ENCODE measurements at regions not wholly inside any gene's neighbourhood (a gene's known extent, or its start where the extent isn't known, plus 50 kb on each side); places are given as distances from the start of the nearest gene placed in this dataset.

DNA sequence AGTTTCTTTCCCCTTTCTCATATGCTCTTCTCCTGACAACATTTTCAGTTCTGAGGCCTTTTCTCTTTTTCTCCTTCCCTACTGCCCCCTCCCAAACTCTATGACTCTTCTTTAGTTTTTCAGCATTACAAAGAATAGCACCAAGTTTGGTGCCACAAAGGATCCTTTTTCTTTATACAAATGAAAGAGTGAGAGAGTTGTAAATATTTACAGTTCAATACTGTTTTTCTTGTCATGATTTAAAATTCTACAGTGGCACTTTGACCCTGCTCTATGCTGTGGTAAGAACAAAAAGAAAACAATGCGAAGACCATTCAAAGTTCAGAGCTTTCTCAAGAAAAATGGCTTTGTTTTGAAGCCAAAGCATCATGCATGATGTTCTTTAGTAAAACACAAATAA, 667.9 kb upstream of the SGO1 start:
- TF ChIP-seq, protein P1, sequence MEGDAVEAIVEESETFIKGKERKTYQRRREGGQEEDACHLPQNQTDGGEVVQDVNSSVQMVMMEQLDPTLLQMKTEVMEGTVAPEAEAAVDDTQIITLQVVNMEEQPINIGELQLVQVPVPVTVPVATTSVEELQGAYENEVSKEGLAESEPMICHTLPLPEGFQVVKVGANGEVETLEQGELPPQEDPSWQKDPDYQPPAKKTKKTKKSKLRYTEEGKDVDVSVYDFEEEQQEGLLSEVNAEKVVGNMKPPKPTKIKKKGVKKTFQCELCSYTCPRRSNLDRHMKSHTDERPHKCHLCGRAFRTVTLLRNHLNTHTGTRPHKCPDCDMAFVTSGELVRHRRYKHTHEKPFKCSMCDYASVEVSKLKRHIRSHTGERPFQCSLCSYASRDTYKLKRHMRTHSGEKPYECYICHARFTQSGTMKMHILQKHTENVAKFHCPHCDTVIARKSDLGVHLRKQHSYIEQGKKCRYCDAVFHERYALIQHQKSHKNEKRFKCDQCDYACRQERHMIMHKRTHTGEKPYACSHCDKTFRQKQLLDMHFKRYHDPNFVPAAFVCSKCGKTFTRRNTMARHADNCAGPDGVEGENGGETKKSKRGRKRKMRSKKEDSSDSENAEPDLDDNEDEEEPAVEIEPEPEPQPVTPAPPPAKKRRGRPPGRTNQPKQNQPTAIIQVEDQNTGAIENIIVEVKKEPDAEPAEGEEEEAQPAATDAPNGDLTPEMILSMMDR (conservative IDR thresholded peaks at IDR 0.05): no peak
- TF ChIP-seq ZFX (IDR thresholded peaks at IDR 0.05): no peak
- no peak overlapping the region for H3K27ac ChIP-seq

DNA sequence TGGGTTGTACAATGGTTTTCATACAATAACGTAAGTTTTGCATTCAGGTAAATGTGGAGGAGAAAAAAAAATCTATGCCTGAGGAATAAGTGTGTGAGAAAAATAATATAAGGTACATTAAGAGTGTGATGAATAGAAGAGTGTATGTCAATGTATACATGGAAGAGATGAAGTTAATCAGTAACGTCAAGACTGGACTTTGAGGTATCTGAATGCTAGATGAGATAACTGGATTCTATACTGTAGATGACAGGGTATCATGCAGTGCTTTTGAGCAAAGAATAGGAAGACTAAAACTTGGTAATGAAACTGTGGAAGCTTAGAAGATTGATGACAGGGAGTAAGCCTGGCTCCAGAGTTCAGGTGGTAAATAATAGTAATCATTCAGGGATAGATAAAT, 666.7 kb upstream of the SGO1 start:
- TF ChIP-seq, protein P1 (conservative IDR thresholded peaks at IDR 0.05): no peak
- no peak for TF ChIP-seq ZFX (IDR thresholded peaks at IDR 0.05)
- no peak overlapping the region for H3K27ac ChIP-seq

DNA sequence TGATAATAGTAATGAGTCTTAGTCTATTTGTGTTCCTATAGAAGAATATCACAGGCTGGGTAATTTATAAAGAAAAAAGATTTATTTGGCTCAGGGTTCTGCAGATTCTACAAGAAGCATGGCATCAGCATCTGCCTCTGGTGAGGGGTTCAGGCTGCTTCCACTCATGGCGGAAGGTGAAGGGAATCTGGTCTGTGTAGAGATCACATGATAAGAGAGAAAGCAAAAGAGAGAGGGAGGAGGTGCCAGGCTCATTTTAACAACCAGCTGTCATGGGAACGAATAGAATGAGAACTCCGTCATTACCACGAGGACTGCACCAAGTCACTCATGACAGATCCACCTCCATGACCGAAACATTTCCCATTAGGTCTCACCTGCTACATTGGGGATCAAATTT, 664.0 kb upstream of the SGO1 start:
- no peak overlapping the region for H3K27ac ChIP-seq
- TF ChIP-seq ZFX (IDR thresholded peaks at IDR 0.05): no peak
- TF ChIP-seq, protein P1 (conservative IDR thresholded peaks at IDR 0.05): no peak

DNA sequence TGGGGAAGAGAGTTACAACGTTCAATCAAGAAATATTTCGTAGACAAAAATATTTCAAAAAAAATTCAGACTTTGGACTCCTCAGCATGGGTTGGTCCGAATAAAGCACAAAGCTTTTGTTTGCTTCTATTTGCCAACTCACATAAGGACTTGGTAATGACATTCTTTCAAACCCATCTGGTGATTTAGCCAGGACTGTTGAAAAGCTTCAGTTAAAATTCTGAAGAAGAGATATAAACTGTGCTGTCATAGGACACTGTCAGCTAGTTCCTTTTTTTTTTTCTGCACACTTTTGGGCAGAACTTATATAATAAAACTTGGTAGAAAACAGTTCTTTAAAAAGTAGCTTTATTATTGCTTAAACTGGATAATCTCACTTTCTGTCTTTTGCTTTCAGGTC, 660.8 kb upstream of the SGO1 start:
- TF ChIP-seq, protein P1 (conservative IDR thresholded peaks at IDR 0.05): no peak
- no peak for TF ChIP-seq ZFX (IDR thresholded peaks at IDR 0.05)
- H3K27ac ChIP-seq: no peak overlapping the region

DNA sequence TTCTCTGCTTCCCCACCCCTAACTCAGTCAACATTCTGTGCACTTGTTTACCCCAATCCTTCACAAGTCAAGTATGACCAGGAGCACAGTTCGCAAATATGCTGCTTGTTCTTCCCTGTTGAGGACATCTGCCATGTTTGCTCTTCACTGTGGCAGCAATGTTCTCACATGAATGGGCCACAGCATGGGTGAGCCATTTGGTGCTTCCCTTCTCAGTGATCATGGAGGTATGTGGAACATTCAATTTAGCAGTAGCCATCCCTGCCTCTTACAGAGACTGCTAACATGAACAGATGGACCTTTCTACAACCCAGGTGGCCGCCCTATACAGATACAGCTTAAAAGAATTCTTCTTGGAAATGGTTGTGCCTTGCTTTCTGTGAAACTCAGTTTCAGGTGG, 660.1 kb upstream of the SGO1 start:
- no peak overlapping the region for H3K27ac ChIP-seq
- no peak for TF ChIP-seq ZFX (IDR thresholded peaks at IDR 0.05)
- TF ChIP-seq, protein P1 (conservative IDR thresholded peaks at IDR 0.05): no peak

DNA sequence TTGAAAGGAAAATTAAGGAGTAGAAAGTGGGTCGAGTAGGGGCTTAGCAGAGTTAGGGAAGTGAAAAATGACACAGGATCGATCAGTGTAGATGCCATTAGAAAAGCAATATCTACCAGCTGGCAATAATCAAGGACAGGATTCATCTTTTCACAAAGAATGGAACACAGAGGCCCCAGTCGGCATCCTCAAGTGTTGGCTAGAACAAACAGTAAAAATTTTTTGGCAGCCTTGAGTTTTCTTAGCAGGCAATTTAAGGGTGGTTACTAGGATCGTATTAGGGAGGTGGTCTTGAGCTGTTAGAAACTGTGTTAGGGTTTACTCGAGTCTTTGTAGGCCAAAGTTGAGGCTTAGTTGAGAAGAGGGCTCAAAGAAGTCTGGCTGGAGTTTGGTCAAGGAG, 658.8 kb upstream of the SGO1 start:
- TF ChIP-seq, protein P1 (conservative IDR thresholded peaks at IDR 0.05): no peak
- no peak for TF ChIP-seq ZFX (IDR thresholded peaks at IDR 0.05)
- no peak overlapping the region for H3K27ac ChIP-seq

DNA sequence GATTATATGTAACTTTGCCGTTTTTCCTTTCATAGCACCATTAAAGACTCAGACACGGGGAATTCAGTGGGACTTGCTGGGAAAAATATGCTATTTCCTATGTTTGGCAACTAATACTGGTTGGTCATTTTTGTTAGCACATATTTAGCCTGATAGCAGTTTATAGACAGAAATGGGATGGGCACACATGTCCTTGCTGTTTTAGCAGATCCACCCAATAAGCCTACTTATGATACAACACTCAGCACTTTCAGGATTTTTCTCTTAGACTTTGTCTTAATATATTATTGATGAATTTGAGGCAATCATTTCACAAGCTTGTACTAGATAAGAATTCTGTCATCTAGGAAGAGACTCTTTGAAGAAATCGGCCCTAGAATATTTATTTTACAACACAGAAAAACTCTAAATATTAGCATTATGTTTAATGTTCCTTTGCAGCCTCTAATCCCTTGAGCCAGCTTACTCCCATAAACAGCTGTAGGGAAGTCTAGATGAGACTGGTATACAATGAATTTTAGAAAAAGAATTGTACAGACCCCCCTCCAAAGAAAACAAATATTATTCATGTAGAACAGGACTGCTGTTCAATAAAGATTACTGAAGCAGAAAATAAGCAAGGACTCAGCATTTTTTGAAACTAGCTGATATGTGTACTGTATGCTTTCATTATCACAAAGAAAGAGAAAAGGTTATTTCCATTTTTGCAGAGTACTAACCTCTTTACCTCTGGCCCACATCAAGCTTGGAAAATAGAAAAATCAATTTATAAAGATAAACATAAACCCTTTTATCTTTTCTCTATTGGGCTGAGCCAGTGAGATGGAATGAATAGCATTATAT, 656.8 kb upstream of the SGO1 start:
- no peak overlapping the region for H3K27ac ChIP-seq
- TF ChIP-seq, protein P1 (conservative IDR thresholded peaks at IDR 0.05): no peak
- no peak for TF ChIP-seq ZFX (IDR thresholded peaks at IDR 0.05)

Measured in C4-2B (cell line).